Glomerular visceral epithelial cell (primary cell): ENCODE measurements at regions not wholly inside any gene's neighbourhood (a gene's known extent, or its start where the extent isn't known, plus 50 kb on each side); places are given as distances from the start of the nearest gene placed in this dataset.

ENCODE experiments used
- DNase-seq: peaks from one replicate; pipeline ENCODE4 v3.0.0-alpha.2; 2016; ENCODE audit errors: extremely low spot score

- no peak for DNase-seq
These were observed 56.0 kb upstream of the OR13F1 start for GRCh38 chr9:104448036-104448435.
